BJ (cell line): ENCODE measurements at regions not wholly inside any gene's neighbourhood (a gene's known extent, or its start where the extent isn't known, plus 50 kb on each side); places are given as distances from the start of the nearest gene placed in this dataset.

Experiments used
- CTCF ChIA-PET: fragments of 350-600 bp; formaldehyde crosslinking; extraction: SDS; loops from one replicate; lab custom pipeline; 2021; ENCODE audit warnings: antibody characterized with exemption, inconsistent platforms; lab: Yijun Ruan, JAX
- POLR2A ChIA-PET: fragments of 300-600 bp; sonication (Branson Sonifier 250); formaldehyde crosslinking; extraction: SDS; loops from one replicate; lab custom pipeline; 2021; ENCODE audit warnings: antibody characterized with exemption; lab: Charles Lee
- DNase-seq: peaks from one replicate; pipeline ENCODE4 v3.0.0-alpha.2; 2011; ENCODE audit warnings: low read depth
- H3K27me3 ChIP-seq: 2 replicates; pipeline ENCODE4 v1.6.0; 2011; ENCODE audit warnings: low read length; ENCODE audit not compliant: control insufficient read depth, insufficient read depth
- H3K36me3 ChIP-seq: 2 replicates; pipeline ENCODE4 v1.5.1; 2011; ENCODE audit warnings: low read length; ENCODE audit not compliant: control insufficient read depth, insufficient read depth
- H3K4me3 ChIP-seq: 2 replicates; pipeline ENCODE4 v1.5.1; 2011; ENCODE audit warnings: low read depth, mild to moderate bottlenecking, control low read depth, low read length
- CTCF ChIP-seq: IDR thresholded peaks from 2 replicates; pipeline ENCODE4 v1.5.1; 2011; ENCODE audit warnings: low read depth, mild to moderate bottlenecking, control low read depth, inconsistent platforms, low read length, moderate library complexity; ENCODE audit not compliant: insufficient read depth

GRCh38 chr2:65504814-65505697 lies 72.7 kb upstream of the SPRED2 start:
- no peak for TF ChIP-seq CTCF
- CTCF ChIA-PET = interaction anchor here (0.9 kb wide), 1 partner anchor 21 kb away, joined by 4 read pairs; no protein-coding TSS in a partner anchor
- no peak for DNase-seq
- H3K36me3 ChIP-seq = no peaks in the 10 kb centered on the region
- no peak overlapping the region for H3K4me3 ChIP-seq
- peaks cover 6% of the 10 kb centered on the region for H3K27me3 ChIP-seq
- POLR2A ChIA-PET = interaction anchor here (0.6 kb wide), 1 partner anchor 32 kb away, joined by 3 read pairs; no protein-coding TSS in a partner anchor

- Histone ChIP-seq H3K36me3 (no peaks in the 10 kb centered on the region), H3K4me3 (no peak overlapping the region), H3K27me3 (peaks cover 6% of the 10 kb centered on the region)
- TF ChIP-seq CTCF = no peak
- CTCF ChIA-PET = interaction anchor here (0.9 kb wide), 1 partner anchor 22 kb away, joined by 4 read pairs; no protein-coding TSS in a partner anchor
- POLR2A ChIA-PET = interaction anchor here (0.6 kb wide), 1 partner anchor 31 kb away, joined by 3 read pairs; no protein-coding TSS in a partner anchor
- DNase-seq = no peak
These were observed 71.8 kb upstream of the SPRED2 start for GRCh38 chr2:65504201-65504600.

- TF ChIP-seq CTCF = no peak
- Histone ChIP-seq H3K36me3 (no peaks in the 10 kb centered on the region), H3K27me3 (peaks cover 6% of the 10 kb centered on the region), H3K4me3 (no peak overlapping the region)
- CTCF ChIA-PET = interaction anchor here (0.6 kb wide), 1 partner anchor 401 kb away, joined by 3 read pairs; no protein-coding TSS in a partner anchor
- DNase-seq = no peak
- POLR2A ChIA-PET = no interaction called here
These were observed 71.3 kb upstream of the SPRED2 start for GRCh38 chr2:65503746-65504145.

- POLR2A ChIA-PET = interaction anchor here (0.6 kb wide), 1 partner anchor 15 kb away, joined by 6 read pairs; no protein-coding TSS in a partner anchor
- no peak for TF ChIP-seq CTCF
- peaks cover 6% of the 10 kb centered on the region for H3K27me3 ChIP-seq
- no peak overlapping the region for H3K4me3 ChIP-seq
- DNase-seq = no peak
- H3K36me3 ChIP-seq = no peaks in the 10 kb centered on the region
- CTCF ChIA-PET = no interaction called here
These were observed 69.4 kb upstream of the SPRED2 start for GRCh38 chr2:65501836-65502235.

- ChIA-PET POLR2A (interaction anchor here (0.6 kb wide), 1 partner anchor 15 kb away, joined by 6 read pairs; no protein-coding TSS in a partner anchor), CTCF (no interaction called here)
- no peak for DNase-seq
- Histone ChIP-seq H3K36me3 (no peaks in the 10 kb centered on the region), H3K4me3 (no peak overlapping the region), H3K27me3 (peaks cover 6% of the 10 kb centered on the region)
- TF ChIP-seq CTCF = no peak
These were observed 68.7 kb upstream of the SPRED2 start for GRCh38 chr2:65501074-65501473.
